Neural crest cell (in vitro differentiated cells): ENCODE measurements at regions not wholly inside any gene's neighbourhood (a gene's known extent, or its start where the extent isn't known, plus 50 kb on each side); places are given as distances from the start of the nearest gene placed in this dataset.

Experiments
- DNase-seq: peaks from one replicate; pipeline ENCODE4 v3.0.0; 2021; ENCODE audit warnings: low read depth, mixed read lengths, low spot score
- H3K27ac Mint-ChIP-seq: one replicate; pipeline ENCODE4 v1.8.0; 2021; ENCODE audit warnings: mild to moderate bottlenecking, mixed read lengths; ENCODE audit not compliant: unreplicated experiment
- H3K27me3 Mint-ChIP-seq: 2 replicates; pipeline ENCODE4 v1.8.0; 2021; ENCODE audit warnings: low read depth, mild to moderate bottlenecking, mixed read lengths
- H3K36me3 Mint-ChIP-seq: 2 replicates; pipeline ENCODE4 v1.8.0; 2021; ENCODE audit warnings: low read depth, mild to moderate bottlenecking, mixed read lengths
- H3K4me1 Mint-ChIP-seq: 2 replicates; pipeline ENCODE4 v1.8.0; 2021; ENCODE audit warnings: mixed read lengths
- H3K4me3 Mint-ChIP-seq: one replicate; pipeline ENCODE4 v1.8.0; 2021; ENCODE audit warnings: mild to moderate bottlenecking, mixed read lengths
- H3K9me3 Mint-ChIP-seq: 2 replicates; pipeline ENCODE4 v1.8.0; 2021; ENCODE audit warnings: mixed read lengths
- CTCF ChIP-seq: fragments of 200-600 bp; sonication (generic); conservative IDR thresholded peaks from 2 replicates; pipeline ENCODE4 v1.5.0; 2021; ENCODE audit warnings: antibody characterized with exemption, mild to moderate bottlenecking

GRCh38 chr11:70584498-70585235 lies 186.3 kb downstream of the CTTN start:
- Mint-ChIP-seq H3K27me3 (no peaks in the 10 kb centered on the region), H3K36me3 (no peaks in the 10 kb centered on the region), H3K27ac (peak overlapping the region; percentile 67), H3K4me3 (no peak overlapping the region), H3K9me3 (no peaks in the 10 kb centered on the region), H3K4me1 (peaks cover 9% of the 10 kb centered on the region)
- no peak for TF ChIP-seq CTCF
- DNase-seq: no peak

DNA sequence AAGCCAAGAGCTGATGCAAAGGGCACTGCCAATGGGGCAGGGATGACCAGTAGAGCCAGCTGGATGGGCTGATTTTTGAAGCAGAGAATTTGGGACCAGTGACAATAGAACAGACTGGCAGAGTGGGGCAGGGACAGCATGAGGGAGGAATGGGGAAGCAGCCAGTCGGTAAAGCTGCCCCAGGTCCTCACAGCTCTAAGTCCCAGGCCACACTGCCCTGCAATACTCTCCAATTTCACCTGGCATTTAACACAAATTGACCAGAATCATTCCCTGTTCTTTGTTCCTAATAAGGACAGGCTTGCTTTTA lies 186.9 kb downstream of the CTTN start:
- Mint-ChIP-seq H3K4me1 (peaks cover 9% of the 10 kb centered on the region), H3K4me3 (no peak overlapping the region), H3K9me3 (no peaks in the 10 kb centered on the region), H3K27me3 (no peaks in the 10 kb centered on the region), H3K36me3 (no peaks in the 10 kb centered on the region), H3K27ac (no peak overlapping the region)
- no peak for DNase-seq
- TF ChIP-seq CTCF: no peak

DNA sequence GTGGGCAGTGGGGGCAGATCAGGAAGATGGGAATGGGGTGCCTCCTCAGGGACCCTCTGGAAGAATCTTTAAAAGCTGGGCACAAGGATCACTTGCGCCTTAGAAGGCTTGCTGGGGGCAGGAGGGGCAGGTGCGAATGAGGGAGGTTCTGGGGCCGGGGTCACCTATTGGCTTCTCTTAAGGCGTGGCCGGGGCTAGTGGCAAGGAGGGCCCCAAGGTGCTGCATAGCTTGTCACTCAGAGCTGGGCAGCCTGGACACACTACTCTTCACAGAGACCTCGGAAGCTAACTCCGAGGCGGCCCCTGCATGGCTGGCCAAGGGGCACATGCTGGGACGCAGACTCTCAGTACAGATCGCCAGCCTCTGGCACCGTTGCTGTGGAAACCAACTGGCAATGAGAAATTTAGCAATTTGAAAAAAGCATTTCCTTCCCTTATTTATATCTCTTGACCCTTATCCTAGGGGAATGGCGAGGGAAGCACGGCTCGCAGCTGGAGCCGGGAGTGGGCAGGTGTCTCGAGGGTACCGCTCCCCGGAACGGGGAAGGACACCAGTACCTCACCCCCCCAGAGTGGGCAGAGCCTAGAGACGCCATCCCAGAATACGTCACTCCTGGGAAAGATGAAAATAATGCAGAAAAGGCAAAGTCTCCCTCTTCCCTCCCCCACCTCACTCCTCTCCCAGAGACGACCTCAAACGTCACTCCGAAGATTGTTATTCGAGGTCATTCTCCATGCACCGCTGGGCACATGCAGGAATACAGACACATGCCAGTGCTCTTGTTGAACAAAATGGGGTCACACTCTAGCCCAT lies 188.1 kb downstream of the CTTN start:
- Mint-ChIP-seq H3K27ac (no peak overlapping the region), H3K9me3 (no peaks in the 10 kb centered on the region), H3K4me3 (no peak overlapping the region), H3K36me3 (no peaks in the 10 kb centered on the region), H3K4me1 (peaks cover 9% of the 10 kb centered on the region), H3K27me3 (no peaks in the 10 kb centered on the region)
- no peak for TF ChIP-seq CTCF
- DNase-seq: no peak

DNA sequence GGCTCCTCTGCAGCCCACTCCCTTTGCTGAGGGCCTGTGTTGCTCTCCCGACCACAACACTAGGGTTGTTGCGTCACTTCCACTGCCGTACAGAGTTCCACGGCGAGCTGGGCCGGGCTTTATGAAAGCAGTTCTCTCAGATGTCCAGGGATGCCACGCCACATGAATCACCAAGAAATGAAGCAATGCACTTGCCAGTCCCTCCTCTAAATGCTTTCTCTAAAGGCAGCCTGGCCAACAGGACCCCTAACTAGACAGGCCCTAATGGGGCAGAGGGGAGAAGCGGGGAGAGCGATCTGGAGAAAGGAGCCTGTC lies 188.7 kb downstream of the CTTN start:
- no peak for DNase-seq
- peaks cover 9% of the 10 kb centered on the region for H3K4me1 Mint-ChIP-seq
- H3K36me3 Mint-ChIP-seq: no peaks in the 10 kb centered on the region
- TF ChIP-seq CTCF: no peak
- no peak overlapping the region for H3K4me3 Mint-ChIP-seq
- no peaks in the 10 kb centered on the region for H3K27me3 Mint-ChIP-seq
- H3K9me3 Mint-ChIP-seq: no peaks in the 10 kb centered on the region
- no peak overlapping the region for H3K27ac Mint-ChIP-seq

GRCh38 chr11:70590356-70590991 lies 192.1 kb downstream of the CTTN start:
- peaks cover 9% of the 10 kb centered on the region for H3K4me1 Mint-ChIP-seq
- H3K4me3 Mint-ChIP-seq: no peak overlapping the region
- no peak for DNase-seq
- TF ChIP-seq CTCF: no peak
- no peak overlapping the region for H3K27ac Mint-ChIP-seq
- H3K36me3 Mint-ChIP-seq: no peaks in the 10 kb centered on the region
- H3K27me3 Mint-ChIP-seq: no peaks in the 10 kb centered on the region
- no peaks in the 10 kb centered on the region for H3K9me3 Mint-ChIP-seq
